HT-29 (cell line): ENCODE measurements at regions not wholly inside any gene's neighbourhood (a gene's known extent, or its start where the extent isn't known, plus 50 kb on each side); places are given as distances from the start of the nearest gene placed in this dataset.
"Not testable (repeated sequence)": the region's sequence is repeated elsewhere in the genome, so short reads cannot be mapped to it uniquely, and the experiment has no call there.

ENCODE experiments used
- DNase-seq: peaks from one replicate; pipeline ENCODE4 v3.0.0-alpha.2; 2015; ENCODE audit warnings: low spot score

- no peak for DNase-seq
Observed at GRCh38 chr3:178195824-178196223, 340.4 kb upstream of the KCNMB2 start.

DNA sequence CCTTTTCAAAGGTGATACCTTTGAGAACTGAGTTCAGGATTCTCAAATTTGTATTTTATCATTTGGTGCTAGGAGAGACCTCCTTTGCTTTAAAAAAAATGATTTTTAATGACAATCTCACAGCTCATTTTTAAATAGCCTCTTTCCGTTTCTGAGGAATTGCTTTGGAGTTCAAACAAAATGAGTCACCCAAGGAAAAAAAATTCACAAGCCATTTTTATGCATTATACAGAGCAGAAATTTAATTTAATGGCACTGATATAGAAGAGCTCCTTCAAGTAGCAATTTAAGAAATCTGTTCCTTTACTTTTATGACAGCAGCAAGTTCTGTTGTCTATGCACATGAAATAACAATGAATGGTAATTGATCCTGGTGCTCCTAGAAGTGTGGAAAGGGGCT lies 337.9 kb upstream of the KCNMB2 start:
- no peak for DNase-seq

GRCh38 chr3:178200316-178200715 lies 335.9 kb upstream of the KCNMB2 start:
- DNase-seq: no peak

DNA sequence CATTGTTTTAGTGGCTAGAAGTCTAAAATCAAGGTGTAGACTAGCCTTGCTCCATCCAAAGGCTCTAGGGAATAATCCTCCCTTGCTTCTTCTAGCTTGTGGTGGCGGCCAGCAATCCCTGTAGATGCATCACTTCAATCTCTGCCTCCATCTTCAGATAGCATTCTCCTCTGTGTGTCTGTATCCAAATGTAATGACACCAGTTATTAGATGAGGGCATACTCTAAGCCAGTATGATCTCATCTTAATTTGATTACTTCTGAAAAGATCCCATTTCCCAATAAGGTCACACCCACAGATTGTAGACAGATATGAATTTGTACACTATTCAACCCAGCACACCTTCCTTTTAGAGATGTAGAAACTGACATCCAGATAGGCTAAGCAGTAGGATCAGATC lies 334.5 kb upstream of the KCNMB2 start:
- DNase-seq: no peak

DNA sequence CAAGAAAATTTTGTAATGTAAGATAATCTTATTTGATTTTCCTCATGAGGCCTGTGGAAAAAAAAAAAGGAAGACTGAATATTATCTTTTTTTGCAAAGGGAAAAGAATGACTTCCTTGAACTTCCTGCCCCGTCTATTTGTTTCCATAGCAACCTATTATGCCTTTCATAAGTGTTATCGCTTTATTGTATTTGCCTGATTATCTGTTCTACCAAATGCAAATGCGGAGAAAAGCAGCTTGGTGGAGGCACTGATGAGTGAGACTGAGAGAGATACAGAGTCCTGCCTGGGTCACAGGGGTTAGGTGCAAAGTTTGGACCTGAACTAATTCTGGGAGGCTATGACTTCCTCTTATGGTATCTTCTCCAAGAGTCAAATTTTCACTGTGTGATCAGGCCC lies 334.0 kb upstream of the KCNMB2 start:
- no peak for DNase-seq

DNA sequence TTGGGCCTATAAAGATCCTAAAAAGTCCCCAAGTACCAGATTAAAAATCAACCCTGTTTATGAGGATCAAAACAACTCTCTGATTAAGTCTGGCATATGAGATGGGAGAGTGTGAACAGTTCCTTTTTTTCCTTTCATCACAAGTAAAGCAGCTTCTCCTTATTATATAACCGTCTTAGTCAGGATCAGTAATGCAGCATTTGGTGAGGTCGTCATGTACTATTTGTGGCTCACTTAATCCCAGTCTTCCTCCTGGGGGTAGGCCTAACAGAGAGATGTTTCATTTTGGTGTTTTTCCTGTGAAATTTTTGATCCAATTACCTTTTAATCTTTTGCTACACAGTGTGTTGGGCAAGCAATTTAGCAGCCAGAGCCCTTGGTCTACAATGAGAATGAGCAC lies 333.1 kb upstream of the KCNMB2 start:
- DNase-seq: no peak

- no peak for DNase-seq
Observed at GRCh38 chr3:178203650-178204049, 332.6 kb upstream of the KCNMB2 start.

DNA sequence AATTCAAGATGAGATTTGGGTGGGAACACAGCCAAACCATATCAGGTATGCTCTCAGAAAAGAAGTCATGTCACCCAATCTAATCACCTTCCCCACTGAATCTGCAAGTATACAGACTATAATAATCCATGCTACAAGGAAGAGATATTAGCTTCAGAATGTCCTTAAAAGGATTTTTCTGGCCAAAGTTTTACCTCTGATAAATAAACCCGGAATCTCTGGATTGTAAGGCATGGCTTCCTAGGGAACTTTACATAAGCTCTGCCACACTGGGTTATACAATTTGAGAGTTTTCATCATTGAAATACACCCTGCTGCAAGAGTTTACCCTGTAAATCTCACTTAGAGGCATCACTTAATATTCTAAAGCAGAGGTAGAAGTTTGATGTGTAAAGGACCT lies 330.5 kb upstream of the KCNMB2 start:
- no peak for DNase-seq

- DNase-seq: no peak
Observed at GRCh38 chr3:178206521-178206920, 329.7 kb upstream of the KCNMB2 start.

GRCh38 chr3:178207161-178207560 lies 329.1 kb upstream of the KCNMB2 start:
- DNase-seq: not testable (repeated sequence)

DNA sequence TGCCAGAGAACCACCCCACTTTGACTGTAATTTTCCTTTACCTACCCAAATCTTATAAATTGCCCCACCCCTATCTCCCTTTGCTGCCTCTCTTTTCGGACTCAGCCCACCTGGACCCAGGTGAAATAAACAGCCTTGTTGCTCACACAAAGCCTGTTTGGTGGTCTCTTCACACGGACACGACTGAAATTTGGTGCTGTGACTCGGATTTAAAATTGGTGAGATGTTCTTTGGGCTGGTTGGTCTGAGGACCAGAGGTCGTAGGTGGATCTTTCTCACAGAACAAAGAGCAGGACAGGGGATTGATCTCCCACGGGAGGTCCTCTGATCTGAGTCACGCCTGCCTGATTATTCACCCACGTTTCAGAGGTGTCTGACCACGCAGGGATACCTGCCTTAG lies 328.6 kb upstream of the KCNMB2 start:
- not testable (repeated sequence) for DNase-seq

DNA sequence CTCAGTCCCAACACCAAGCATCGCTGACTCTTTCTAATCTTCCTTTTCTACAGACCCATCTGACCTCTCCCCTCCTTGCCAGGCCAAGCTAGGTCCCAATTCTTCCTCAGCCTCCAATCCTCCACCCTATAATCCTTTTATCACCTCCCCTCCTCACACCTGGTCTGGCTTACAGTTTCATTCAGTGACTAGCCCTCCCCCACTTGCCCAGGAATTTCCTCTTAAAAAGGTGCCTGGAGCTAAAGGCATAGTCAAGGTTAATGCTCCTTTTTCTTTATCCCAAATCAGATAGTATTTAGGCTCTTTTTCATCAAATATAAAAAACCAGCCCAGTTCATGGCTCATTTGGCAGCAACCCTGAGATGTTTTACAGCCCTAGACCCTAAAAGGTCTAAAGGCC lies 327.1 kb upstream of the KCNMB2 start:
- not testable (repeated sequence) for DNase-seq

GRCh38 chr3:178209618-178210017 lies 326.6 kb upstream of the KCNMB2 start:
- DNase-seq: not testable (repeated sequence)

DNA sequence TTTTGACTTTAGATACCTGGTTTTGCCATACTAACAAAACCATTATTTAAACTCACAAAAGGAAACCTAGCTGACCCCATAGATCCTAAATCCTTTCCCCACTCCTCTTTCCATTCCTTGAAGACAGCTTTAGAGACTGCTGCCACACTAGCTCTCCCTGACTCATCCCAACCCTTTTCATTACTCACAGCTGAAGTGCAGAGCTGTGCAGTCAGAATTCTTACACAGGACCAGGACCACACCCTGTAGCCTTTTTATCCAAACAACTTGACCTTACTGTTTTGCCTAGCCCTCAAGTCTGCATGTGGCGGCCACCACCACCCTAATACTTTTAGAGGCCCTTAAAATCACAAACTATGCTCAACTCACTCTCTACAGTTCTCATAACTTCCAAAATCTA lies 325.1 kb upstream of the KCNMB2 start:
- DNase-seq: not testable (repeated sequence)

DNA sequence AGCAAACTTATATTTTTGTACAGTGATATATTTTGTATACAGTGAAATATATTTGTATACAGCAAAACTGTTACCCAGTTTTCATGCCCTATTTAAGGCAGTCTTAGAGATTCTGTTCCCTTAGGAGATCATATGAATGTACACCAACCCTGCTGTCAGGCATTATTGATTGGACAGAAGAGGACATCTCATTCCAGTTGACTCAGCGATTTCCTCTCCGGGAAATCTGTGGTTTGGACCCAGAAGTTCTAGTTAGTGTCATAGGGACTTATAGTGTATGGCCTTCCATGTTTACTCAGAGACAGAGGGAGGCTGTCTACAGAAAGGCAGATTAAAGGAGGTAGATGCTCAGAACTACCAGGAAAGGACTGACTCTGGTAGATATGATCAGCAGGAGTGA lies 318.8 kb upstream of the KCNMB2 start:
- DNase-seq: no peak

- no peak for DNase-seq
Observed at GRCh38 chr3:178218231-178218630, 318.0 kb upstream of the KCNMB2 start.

DNA sequence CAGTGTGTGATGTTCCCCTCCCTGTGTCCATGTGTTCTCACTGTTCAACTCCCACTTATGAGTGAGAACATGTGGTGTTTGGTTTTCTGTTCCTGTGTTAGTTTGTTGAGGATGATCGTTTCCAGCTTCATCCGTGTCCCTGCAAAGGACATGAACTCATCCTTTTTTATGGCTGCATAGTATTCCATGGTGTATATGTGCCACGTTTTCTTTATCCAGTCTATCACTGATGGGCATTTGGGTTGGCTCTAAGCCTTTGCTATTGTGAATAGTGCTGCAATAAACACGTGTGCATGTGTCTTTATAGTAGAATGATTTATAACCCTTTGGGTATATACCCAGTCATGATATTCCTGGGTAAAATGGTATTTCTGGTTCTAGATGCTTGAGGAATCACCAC lies 316.6 kb upstream of the KCNMB2 start:
- not testable (repeated sequence) for DNase-seq

- no peak for DNase-seq
Observed at GRCh38 chr3:178223876-178224275, 312.4 kb upstream of the KCNMB2 start.

DNA sequence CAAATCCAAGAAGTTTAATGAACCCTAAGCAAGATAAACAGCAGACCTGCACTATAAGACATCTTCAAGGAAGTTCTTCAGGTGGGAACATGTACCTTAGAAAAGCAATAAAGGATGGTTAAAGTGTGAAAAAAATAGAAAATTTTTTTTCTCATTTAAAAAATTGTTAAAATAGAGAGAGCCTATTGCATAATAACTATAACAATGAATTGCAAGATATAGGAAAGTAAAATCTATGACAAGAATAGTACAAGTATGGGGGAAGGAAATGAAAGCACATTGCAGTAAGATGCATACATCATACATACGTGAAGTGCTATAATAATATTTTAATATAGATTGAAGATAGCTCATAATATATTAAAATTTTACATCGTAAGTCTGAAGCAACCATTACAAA lies 310.1 kb upstream of the KCNMB2 start:
- DNase-seq: no peak

DNA sequence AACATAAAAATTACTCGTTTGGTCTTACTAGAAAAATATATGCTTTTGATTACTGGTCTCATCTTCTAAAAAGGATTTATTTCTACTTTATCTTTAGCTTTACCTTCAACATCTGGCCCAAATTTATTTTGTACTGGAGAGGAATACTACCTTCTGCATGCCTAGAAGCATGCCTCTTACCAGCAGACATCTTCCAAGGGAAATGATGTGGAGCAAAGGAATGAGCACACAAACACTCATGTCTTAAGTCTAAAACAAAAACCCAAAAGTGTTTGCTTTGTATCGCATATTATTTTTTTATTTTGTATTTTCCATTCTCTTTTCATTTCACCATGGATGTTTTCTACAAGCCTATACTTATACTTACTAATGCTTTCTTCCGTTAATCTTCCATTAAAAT lies 304.6 kb upstream of the KCNMB2 start:
- DNase-seq: no peak

- no peak for DNase-seq
Observed at GRCh38 chr3:178233371-178234071, 302.7 kb upstream of the KCNMB2 start.

GRCh38 chr3:178236555-178237277 lies 299.5 kb upstream of the KCNMB2 start:
- DNase-seq: no peak

DNA sequence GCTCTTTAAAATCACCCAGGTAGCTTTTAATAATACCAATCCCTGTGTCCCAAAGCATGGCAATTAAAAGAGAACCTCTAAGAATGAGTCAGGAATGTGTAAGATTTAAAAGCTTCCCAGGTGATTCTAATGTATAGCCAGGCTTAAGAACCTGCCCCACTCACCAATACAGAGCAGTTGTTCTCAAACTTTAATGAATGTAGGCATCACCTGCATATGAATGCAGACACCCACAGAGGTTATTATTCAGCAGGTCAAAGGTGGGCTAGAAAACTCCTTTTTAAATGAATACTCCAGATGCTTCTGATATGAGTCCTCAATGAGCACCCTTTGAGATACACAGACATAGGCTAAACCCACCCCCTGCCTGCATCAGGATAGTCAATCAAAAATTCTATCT lies 298.1 kb upstream of the KCNMB2 start:
- DNase-seq: no peak
